RWPE1 (cell line): ENCODE measurements at regions not wholly inside any gene's neighbourhood (a gene's known extent, or its start where the extent isn't known, plus 50 kb on each side); places are given as distances from the start of the nearest gene placed in this dataset.
"Not testable (repeated sequence)": the region's sequence is repeated elsewhere in the genome, so short reads cannot be mapped to it uniquely, and the experiment has no call there.

Experiments
- CTCF ChIA-PET: fragments of 350-600 bp; sonication (Branson Sonifier 250); formaldehyde crosslinking; extraction: SDS; loops from one replicate; lab custom pipeline; 2021; lab: Yijun Ruan, JAX
- POLR2A ChIA-PET: fragments of 400-600 bp; formaldehyde crosslinking; extraction: SDS; loops from one replicate; lab custom pipeline; 2020; ENCODE audit warnings: antibody characterized with exemption; ENCODE audit not compliant: low non-redundant PET; lab: Yijun Ruan, JAX
- DNase-seq: peaks from one replicate; pipeline ENCODE4 v3.0.0; 2012; ENCODE audit warnings: low spot score
- H3K27ac ChIP-seq: fragments of 450-650 bp; 2 replicates; pipeline ENCODE4 v1.5.1; 2017
- TF ChIP-seq, protein P1 (sequence below): fragments of 450-650 bp; conservative IDR thresholded peaks from 2 replicates; pipeline ENCODE4 v1.5.1; 2017; ENCODE audit warnings: low read depth, mild to moderate bottlenecking

DNA sequence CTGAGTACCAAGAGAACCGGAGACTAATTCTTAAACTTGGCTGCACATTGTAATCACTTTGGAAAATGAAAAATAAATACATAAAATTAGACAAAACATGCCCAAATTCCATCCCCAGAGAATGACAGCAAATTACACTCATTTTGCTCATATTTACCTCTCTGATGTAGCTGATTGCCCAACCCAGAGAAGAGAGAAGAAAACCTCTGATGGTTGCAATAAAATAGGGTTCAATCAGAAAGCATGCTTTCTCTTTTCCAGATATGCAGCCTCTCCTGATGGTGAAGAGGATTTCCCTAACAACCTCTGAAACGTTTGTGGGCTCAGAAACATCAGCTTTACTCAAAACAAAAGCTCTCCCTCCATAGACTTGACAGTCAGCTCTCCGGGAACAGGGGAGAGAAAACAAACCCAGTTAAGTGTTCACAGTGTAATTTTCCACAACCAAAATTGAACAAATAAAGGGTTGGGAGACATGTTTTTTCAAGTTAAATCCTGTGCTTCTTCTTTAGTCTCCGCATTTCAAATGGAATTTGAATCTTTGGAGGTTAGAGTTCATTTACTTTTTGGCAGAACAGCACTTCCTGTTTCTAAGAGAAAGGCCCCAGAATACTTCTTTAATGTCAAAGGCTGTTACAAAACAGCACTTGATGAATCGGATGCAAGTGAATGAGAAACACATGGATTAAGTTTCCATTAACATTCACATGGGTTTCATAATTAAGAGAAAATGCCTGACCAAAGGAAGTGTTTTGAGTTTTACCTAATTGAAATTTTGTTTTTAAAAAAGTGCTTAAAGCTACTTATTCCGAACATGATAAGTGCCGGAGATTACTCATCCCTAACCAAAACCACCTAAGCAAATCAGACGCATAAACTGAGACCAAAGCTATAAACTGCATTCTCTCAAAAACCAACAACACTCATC, 570.1 kb upstream of the SYT4 start:
- POLR2A ChIA-PET = no interaction called here
- TF ChIP-seq, protein P1, sequence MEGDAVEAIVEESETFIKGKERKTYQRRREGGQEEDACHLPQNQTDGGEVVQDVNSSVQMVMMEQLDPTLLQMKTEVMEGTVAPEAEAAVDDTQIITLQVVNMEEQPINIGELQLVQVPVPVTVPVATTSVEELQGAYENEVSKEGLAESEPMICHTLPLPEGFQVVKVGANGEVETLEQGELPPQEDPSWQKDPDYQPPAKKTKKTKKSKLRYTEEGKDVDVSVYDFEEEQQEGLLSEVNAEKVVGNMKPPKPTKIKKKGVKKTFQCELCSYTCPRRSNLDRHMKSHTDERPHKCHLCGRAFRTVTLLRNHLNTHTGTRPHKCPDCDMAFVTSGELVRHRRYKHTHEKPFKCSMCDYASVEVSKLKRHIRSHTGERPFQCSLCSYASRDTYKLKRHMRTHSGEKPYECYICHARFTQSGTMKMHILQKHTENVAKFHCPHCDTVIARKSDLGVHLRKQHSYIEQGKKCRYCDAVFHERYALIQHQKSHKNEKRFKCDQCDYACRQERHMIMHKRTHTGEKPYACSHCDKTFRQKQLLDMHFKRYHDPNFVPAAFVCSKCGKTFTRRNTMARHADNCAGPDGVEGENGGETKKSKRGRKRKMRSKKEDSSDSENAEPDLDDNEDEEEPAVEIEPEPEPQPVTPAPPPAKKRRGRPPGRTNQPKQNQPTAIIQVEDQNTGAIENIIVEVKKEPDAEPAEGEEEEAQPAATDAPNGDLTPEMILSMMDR = no peak
- CTCF ChIA-PET = no interaction called here
- H3K27ac ChIP-seq = no peak overlapping the region
- DNase-seq = no peak

- DNase-seq, POLR2A ChIA-PET, H3K27ac ChIP-seq, CTCF ChIA-PET: not testable (repeated sequence)
These were observed 572.5 kb upstream of the SYT4 start for GRCh38 chr18:43849831-43850230.

DNA sequence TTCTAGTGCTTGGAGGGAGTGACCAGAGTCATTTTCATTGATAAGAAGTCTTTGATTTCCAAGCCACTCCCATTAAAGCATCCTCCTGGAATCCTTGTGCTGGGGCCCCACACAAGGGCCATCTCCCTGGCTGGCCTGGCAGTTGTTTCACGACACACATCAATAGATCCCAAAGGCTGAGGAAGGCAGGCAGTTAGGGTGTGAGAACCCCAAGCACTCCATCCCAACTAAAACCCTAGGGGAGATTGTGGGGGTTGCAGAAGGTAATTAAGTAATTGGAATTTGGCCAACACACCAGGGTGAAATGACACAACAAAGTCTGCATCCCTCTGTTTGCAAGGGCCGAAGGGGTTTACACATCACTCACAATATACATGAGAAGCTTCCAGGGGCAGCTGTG, 578.1 kb upstream of the SYT4 start:
- TF ChIP-seq, protein P1 = no peak
- ChIA-PET POLR2A (no interaction called here), CTCF (no interaction called here)
- H3K27ac ChIP-seq = no peak overlapping the region
- no peak for DNase-seq

DNA sequence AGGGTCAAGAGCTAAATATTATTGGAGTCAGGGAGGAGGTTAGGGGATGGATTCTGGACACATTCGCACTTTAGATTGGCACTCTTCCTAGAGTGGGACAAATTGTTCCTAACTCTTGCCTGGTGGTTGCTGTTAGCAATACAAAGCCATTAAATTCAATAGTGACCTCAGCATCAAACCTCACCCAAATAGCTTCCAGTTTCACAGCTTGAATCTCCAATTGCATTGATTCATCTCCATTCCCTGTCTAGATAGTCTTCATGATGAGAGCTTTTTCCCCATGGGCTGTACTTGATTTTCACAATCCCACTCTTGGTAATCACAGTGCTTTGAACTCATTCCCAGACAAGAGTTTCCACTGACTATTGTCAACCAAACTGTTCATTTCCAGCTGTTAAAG, 585.9 kb upstream of the SYT4 start:
- no peak for DNase-seq
- H3K27ac ChIP-seq = no peak overlapping the region
- CTCF ChIA-PET = no interaction called here
- POLR2A ChIA-PET = no interaction called here
- TF ChIP-seq, protein P1 = no peak

GRCh38 chr18:43866696-43867095, 589.4 kb upstream of the SYT4 start:
- ChIA-PET CTCF (no interaction called here), POLR2A (no interaction called here)
- TF ChIP-seq, protein P1 = no peak
- no peak overlapping the region for H3K27ac ChIP-seq
- no peak for DNase-seq

GRCh38 chr18:43868497-43868995, 591.3 kb upstream of the SYT4 start:
- no peak for DNase-seq
- CTCF ChIA-PET = no interaction called here
- no peak overlapping the region for H3K27ac ChIP-seq
- POLR2A ChIA-PET = no interaction called here
- TF ChIP-seq, protein P1 = no peak

- ChIA-PET POLR2A (no interaction called here), CTCF (interaction anchor here (0.6 kb wide), 1 partner anchor 1682 kb away, joined by 3 read pairs; no protein-coding TSS in a partner anchor)
- DNase-seq = no peak
- H3K27ac ChIP-seq = no peak overlapping the region
- TF ChIP-seq, protein P1 = no peak
These were observed 592.2 kb upstream of the SYT4 start for GRCh38 chr18:43869451-43870008.
